HepG2 (cell line): ENCODE measurements at regions not wholly inside any gene's neighbourhood (a gene's known extent, or its start where the extent isn't known, plus 50 kb on each side); places are given as distances from the start of the nearest gene placed in this dataset.

ENCODE experiments used
- CHD4 ChIP-seq: fragments of 200-600 bp; sonication (generic); IDR thresholded peaks from 2 replicates; pipeline ENCODE4 v1.7.0; 2017; ENCODE audit warnings: mild to moderate bottlenecking, low read length, borderline replicate concordance
- HNRNPL ChIP-seq: fragments of 200-400 bp; formaldehyde crosslinking; IDR thresholded peaks from 2 replicates; pipeline ENCODE4 v1.6.1; 2017; ENCODE audit warnings: mild to moderate bottlenecking, low read depth, low read length
- IRX3 ChIP-seq: sonication (generic); formaldehyde crosslinking; IDR thresholded peaks from 2 replicates; pipeline ENCODE4 v1.8.1; 2023; ENCODE audit warnings: mild to moderate bottlenecking, low read depth, missing genetic modification reagents, borderline replicate concordance
- KDM3A ChIP-seq: IDR thresholded peaks from 2 replicates; pipeline ENCODE4 v1.6.1; 2018; ENCODE audit warnings: low read depth, missing compliant biosample characterization
- KDM5B ChIP-seq: sonication (generic); formaldehyde crosslinking; IDR thresholded peaks from 2 replicates; pipeline ENCODE4 v1.4.0; 2020; ENCODE audit warnings: missing genetic modification reagents, mild to moderate bottlenecking, borderline replicate concordance
- MXI1 ChIP-seq: IDR thresholded peaks from 3 replicates; pipeline ENCODE4 v1.6.1; 2012; ENCODE audit warnings: low read depth, low read length, inconsistent platforms, borderline replicate concordance
- PAF1 ChIP-seq: IDR thresholded peaks from 2 replicates; pipeline ENCODE4 v1.6.1; 2016; ENCODE audit warnings: missing genetic modification reagents, missing compliant biosample characterization
- TAF15 ChIP-seq: fragments of 200-400 bp; formaldehyde crosslinking; IDR thresholded peaks from one replicate; pipeline ENCODE4 v1.6.1; 2018; ENCODE audit warnings: mild to moderate bottlenecking, low read depth, low read length; ENCODE audit not compliant: poor library complexity, severe bottlenecking
- TBL1XR1 ChIP-seq: fragments of 150-350 bp; IDR thresholded peaks from 2 replicates; pipeline ENCODE4 v1.6.1; 2014; ENCODE audit warnings: borderline replicate concordance, low read length; ENCODE audit not compliant: partially characterized antibody
- U2AF1 ChIP-seq: fragments of 200-400 bp; formaldehyde crosslinking; optimal IDR thresholded peaks from 2 replicates; pipeline ENCODE3; 2017; ENCODE audit warnings: mild to moderate bottlenecking, low read depth, low read length
- XBP1 ChIP-seq: sonication (generic); formaldehyde crosslinking; IDR thresholded peaks from 2 replicates; pipeline ENCODE4 v1.5.0; 2020; ENCODE audit warnings: missing genetic modification reagents
- ZNF264 ChIP-seq: sonication (generic); formaldehyde crosslinking; IDR thresholded peaks from 2 replicates; pipeline ENCODE4 v1.4.0; 2020; ENCODE audit warnings: missing genetic modification reagents
- ZNF274 ChIP-seq: sonication (generic); formaldehyde crosslinking; IDR thresholded peaks from 2 replicates; pipeline ENCODE4 v1.5.1; 2020; ENCODE audit warnings: mild to moderate bottlenecking, missing genetic modification reagents
- ZNF44 ChIP-seq: sonication (generic); formaldehyde crosslinking; IDR thresholded peaks from 2 replicates; pipeline ENCODE4 v1.5.1; 2020; ENCODE audit warnings: mild to moderate bottlenecking, missing genetic modification reagents
- ZNF614 ChIP-seq: IDR thresholded peaks from 2 replicates; pipeline ENCODE4 v1.6.1; 2018; ENCODE audit warnings: missing biosample characterization, missing genetic modification reagents, inconsistent platforms, borderline replicate concordance
- ZNF713 ChIP-seq: sonication (generic); formaldehyde crosslinking; IDR thresholded peaks from 2 replicates; pipeline ENCODE4 v1.4.0; 2020; ENCODE audit warnings: mild to moderate bottlenecking, missing genetic modification reagents
- ZNF747 ChIP-seq: sonication (generic); formaldehyde crosslinking; IDR thresholded peaks from 2 replicates; pipeline ENCODE4 v1.8.1; 2023; ENCODE audit warnings: missing genetic modification reagents, mild to moderate bottlenecking, borderline replicate concordance
- ZSCAN12 ChIP-seq: sonication (generic); formaldehyde crosslinking; IDR thresholded peaks from 2 replicates; pipeline ENCODE4 v1.9.0; 2021; ENCODE audit warnings: mild to moderate bottlenecking, missing genetic modification reagents
- ZSCAN20 ChIP-seq: sonication (generic); formaldehyde crosslinking; IDR thresholded peaks from 2 replicates; pipeline ENCODE4 v1.4.0; 2020; ENCODE audit warnings: missing genetic modification reagents, mild to moderate bottlenecking, borderline replicate concordance
- TF ChIP-seq, protein P1 (sequence below): sonication (generic); formaldehyde crosslinking; IDR thresholded peaks from 2 replicates; pipeline ENCODE4; 2020; ENCODE audit warnings: missing genetic modification reagents, mild to moderate bottlenecking, borderline replicate concordance
- TF ChIP-seq, protein P2 (sequence below): sonication (generic); formaldehyde crosslinking; IDR thresholded peaks from 2 replicates; pipeline ENCODE4 v1.4.0; 2020; ENCODE audit warnings: mild to moderate bottlenecking, missing genetic modification reagents
- TF ChIP-seq, protein P3 (sequence below), 2 experiments: sonication (generic) in 1 of 2; formaldehyde crosslinking in 1 of 2; IDR thresholded peaks; 2 replicates each; pipeline versions ENCODE4 v1.4.0 to v1.6.1; 2018 to 2020; ENCODE audit warnings: missing genetic modification reagents in 2 of 2, borderline replicate concordance in 1 of 2, low read depth in 1 of 2, mild to moderate bottlenecking in 1 of 2, missing biosample characterization in 1 of 2
- TF ChIP-seq, protein P4 (sequence below): sonication (generic); formaldehyde crosslinking; IDR thresholded peaks from 2 replicates; pipeline ENCODE4 v1.8.1; 2023; ENCODE audit warnings: missing genetic modification reagents, mild to moderate bottlenecking, borderline replicate concordance
- TF ChIP-seq, protein P5 (sequence below): IDR thresholded peaks from 2 replicates; pipeline ENCODE4 v1.6.1; 2016; ENCODE audit warnings: missing compliant biosample characterization, missing genetic modification reagents, borderline replicate concordance

DNA sequence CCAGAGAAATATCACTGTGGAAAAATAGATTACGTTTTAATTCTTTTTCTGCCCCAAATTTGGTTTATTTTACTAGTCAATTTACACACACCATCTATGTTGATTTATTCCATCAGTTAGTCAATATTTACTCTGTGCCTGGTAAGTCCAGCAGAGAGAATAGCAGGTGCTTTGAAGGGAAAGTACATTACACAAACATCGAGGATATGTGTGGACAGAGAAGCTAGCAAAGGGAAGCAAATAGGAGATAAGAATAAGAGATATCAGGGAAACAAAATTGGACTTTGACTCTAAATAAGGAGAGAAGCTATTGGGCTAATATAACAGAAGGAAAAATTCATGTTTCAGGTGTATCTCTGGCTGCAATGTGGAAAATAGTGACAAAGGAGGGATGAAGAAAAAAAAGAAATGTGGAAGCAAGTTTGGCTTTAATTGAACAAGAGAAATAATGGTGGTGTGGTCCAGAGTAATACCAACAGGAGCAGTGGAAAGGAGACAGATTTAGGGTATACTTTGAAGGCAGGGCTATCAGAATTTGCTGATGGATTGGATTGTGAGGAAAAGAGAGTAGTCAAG lies 587.7 kb upstream of the CDH6 start (continued):
- TF ChIP-seq PAF1 (CRISPR knock-in tag) = no peak
- TF ChIP-seq IRX3 = no peak
- TF ChIP-seq TBL1XR1 = peak; percentile 88
- peak; percentile 30; the same call in 1 of the 2 replicates for TF ChIP-seq KDM3A
- no peak for TF ChIP-seq ZSCAN12 (CRISPR knock-in tag)
- TF ChIP-seq U2AF1 = no peak
- TF ChIP-seq ZSCAN20 (CRISPR knock-in tag) = no peak
- no peak for TF ChIP-seq TAF15
- TF ChIP-seq ZNF44 = no peak
- no peak for TF ChIP-seq ZNF274 (CRISPR knock-in tag)
- peak; percentile 75; the same call in 1 of the 2 replicates for TF ChIP-seq CHD4
- no peak for TF ChIP-seq HNRNPL
- TF ChIP-seq, protein P1, sequence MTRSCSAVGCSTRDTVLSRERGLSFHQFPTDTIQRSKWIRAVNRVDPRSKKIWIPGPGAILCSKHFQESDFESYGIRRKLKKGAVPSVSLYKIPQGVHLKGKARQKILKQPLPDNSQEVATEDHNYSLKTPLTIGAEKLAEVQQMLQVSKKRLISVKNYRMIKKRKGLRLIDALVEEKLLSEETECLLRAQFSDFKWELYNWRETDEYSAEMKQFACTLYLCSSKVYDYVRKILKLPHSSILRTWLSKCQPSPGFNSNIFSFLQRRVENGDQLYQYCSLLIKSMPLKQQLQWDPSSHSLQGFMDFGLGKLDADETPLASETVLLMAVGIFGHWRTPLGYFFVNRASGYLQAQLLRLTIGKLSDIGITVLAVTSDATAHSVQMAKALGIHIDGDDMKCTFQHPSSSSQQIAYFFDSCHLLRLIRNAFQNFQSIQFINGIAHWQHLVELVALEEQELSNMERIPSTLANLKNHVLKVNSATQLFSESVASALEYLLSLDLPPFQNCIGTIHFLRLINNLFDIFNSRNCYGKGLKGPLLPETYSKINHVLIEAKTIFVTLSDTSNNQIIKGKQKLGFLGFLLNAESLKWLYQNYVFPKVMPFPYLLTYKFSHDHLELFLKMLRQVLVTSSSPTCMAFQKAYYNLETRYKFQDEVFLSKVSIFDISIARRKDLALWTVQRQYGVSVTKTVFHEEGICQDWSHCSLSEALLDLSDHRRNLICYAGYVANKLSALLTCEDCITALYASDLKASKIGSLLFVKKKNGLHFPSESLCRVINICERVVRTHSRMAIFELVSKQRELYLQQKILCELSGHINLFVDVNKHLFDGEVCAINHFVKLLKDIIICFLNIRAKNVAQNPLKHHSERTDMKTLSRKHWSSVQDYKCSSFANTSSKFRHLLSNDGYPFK (CRISPR knock-in tag) = no peak
- TF ChIP-seq, protein P2, sequence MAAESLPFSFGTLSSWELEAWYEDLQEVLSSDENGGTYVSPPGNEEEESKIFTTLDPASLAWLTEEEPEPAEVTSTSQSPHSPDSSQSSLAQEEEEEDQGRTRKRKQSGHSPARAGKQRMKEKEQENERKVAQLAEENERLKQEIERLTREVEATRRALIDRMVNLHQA (CRISPR knock-in tag) = no peak; the same call in 1 of the 2 replicates
- TF ChIP-seq, protein P3, sequence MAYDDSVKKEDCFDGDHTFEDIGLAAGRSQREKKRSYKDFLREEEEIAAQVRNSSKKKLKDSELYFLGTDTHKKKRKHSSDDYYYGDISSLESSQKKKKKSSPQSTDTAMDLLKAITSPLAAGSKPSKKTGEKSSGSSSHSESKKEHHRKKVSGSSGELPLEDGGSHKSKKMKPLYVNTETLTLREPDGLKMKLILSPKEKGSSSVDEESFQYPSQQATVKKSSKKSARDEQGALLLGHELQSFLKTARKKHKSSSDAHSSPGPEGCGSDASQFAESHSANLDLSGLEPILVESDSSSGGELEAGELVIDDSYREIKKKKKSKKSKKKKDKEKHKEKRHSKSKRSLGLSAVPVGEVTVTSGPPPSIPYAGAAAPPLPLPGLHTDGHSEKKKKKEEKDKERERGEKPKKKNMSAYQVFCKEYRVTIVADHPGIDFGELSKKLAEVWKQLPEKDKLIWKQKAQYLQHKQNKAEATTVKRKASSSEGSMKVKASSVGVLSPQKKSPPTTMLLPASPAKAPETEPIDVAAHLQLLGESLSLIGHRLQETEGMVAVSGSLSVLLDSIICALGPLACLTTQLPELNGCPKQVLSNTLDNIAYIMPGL (CRISPR knock-in tag; IDR thresholded peaks at IDR 0.05; ENCODE audit: borderline replicate concordance in 1 of 2, low read depth in 1 of 2) = peak in 1 of 2 experiments; percentile 55; a peak in 1 of 4 replicates
- peak; percentile 62; the same call in 1 of the 2 replicates for TF ChIP-seq ZNF264
- TF ChIP-seq ZNF747 (CRISPR knock-in tag) = peak; percentile 32; the same call in 1 of the 2 replicates
- TF ChIP-seq, protein P4, sequence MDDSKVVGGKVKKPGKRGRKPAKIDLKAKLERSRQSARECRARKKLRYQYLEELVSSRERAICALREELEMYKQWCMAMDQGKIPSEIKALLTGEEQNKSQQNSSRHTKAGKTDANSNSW (CRISPR knock-in tag) = no peak
- TF ChIP-seq ZNF713 (CRISPR knock-in tag) = no peak
- no peak for TF ChIP-seq XBP1 (CRISPR knock-in tag)
- TF ChIP-seq ZNF614 (CRISPR knock-in tag) = peak; percentile 92
- TF ChIP-seq KDM5B (CRISPR knock-in tag) = no peak
- no peak; the same call in 2 of the 3 replicates for TF ChIP-seq MXI1
- TF ChIP-seq, protein P5, sequence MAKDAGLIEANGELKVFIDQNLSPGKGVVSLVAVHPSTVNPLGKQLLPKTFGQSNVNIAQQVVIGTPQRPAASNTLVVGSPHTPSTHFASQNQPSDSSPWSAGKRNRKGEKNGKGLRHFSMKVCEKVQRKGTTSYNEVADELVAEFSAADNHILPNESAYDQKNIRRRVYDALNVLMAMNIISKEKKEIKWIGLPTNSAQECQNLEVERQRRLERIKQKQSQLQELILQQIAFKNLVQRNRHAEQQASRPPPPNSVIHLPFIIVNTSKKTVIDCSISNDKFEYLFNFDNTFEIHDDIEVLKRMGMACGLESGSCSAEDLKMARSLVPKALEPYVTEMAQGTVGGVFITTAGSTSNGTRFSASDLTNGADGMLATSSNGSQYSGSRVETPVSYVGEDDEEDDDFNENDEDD (CRISPR knock-in tag) = no peak
